H1 (cell line): ENCODE measurements at regions not wholly inside any gene's neighbourhood (a gene's known extent, or its start where the extent isn't known, plus 50 kb on each side); places are given as distances from the start of the nearest gene placed in this dataset.

Experiments
- CTCF ChIA-PET: fragments of 300-600 bp; sonication (Branson Sonifier 250); formaldehyde crosslinking; loops from one replicate; lab custom pipeline; 2021; ENCODE audit not compliant: partially characterized antibody; lab: Charles Lee
- POLR2A ChIA-PET: fragments of 300-600 bp; sonication (Branson Sonifier 250); formaldehyde crosslinking; loops from one replicate; lab custom pipeline; 2021; ENCODE audit warnings: inconsistent platforms; ENCODE audit not compliant: partially characterized antibody; lab: Charles Lee
- DNase-seq, 2 experiments: peaks; one replicate each; pipeline versions ENCODE4 v3.0.0 to v3.0.0-alpha.2; 2010 to 2022; ENCODE audit warnings: low spot score in 2 of 2, low read depth in 1 of 2, mixed read lengths in 1 of 2
- FAIRE-seq: peaks from 2 replicates; lab custom pipeline; 2011; peaks lifted over from hg19 to GRCh38; lab: Jason Lieb, UNC
- H2AFZ ChIP-seq: 2 replicates; pipeline ENCODE4 v1.8.1; 2012; ENCODE audit warnings: low read length, inconsistent platforms
- H2AK5ac ChIP-seq: 2 replicates; pipeline ENCODE4 v1.6.1; 2013; ENCODE audit warnings: low read depth, low read length
- H2BK120ac ChIP-seq: replicated peaks from 2 replicates; pipeline ENCODE3; 2013; ENCODE audit warnings: low read depth, low read length, inconsistent platforms
- H2BK12ac ChIP-seq: 2 replicates; pipeline ENCODE4 v1.6.1; 2013; ENCODE audit warnings: low read depth, low read length
- H2BK15ac ChIP-seq: 2 replicates; pipeline ENCODE4 v1.6.1; 2013; ENCODE audit warnings: low read length
- H2BK20ac ChIP-seq: 2 replicates; pipeline ENCODE4 v1.6.1; 2013; ENCODE audit warnings: low read length
- H2BK5ac ChIP-seq: 2 replicates; pipeline ENCODE4 v1.6.1; 2013; ENCODE audit warnings: low read depth, low read length
- H3K14ac ChIP-seq: 2 replicates; pipeline ENCODE4 v1.6.1; 2013; ENCODE audit warnings: inconsistent platforms; ENCODE audit not compliant: insufficient read length
- H3K18ac ChIP-seq: 2 replicates; pipeline ENCODE4 v1.6.1; 2013; ENCODE audit warnings: low read length; ENCODE audit errors: extremely low read depth
- H3K23ac ChIP-seq: 2 replicates; pipeline ENCODE4 v1.6.1; 2013; ENCODE audit warnings: inconsistent platforms; ENCODE audit not compliant: insufficient read length
- H3K23me2 ChIP-seq: 2 replicates; pipeline ENCODE4 v1.6.1; 2013; ENCODE audit warnings: low read depth, low read length
- H3K27ac ChIP-seq: 2 replicates; pipeline ENCODE4 v1.6.1; 2011; ENCODE audit warnings: low read depth, low read length, inconsistent platforms
- H3K27me3 ChIP-seq, 4 experiments: replicated peaks in 1 of 4; 1 replicate in 1 of 4; 2 replicates in 3 of 4; pipeline versions ENCODE4 v1.6.1 to v1.8.1; 2011 to 2013; ENCODE audit warnings: low read length in 3 of 4, mild to moderate bottlenecking in 3 of 4, inconsistent platforms in 2 of 4, mixed read lengths in 2 of 4, moderate library complexity in 1 of 4; ENCODE audit not compliant: control insufficient read depth in 3 of 4, insufficient read depth in 3 of 4; ENCODE audit errors: extremely low read depth in 1 of 4
- H3K36me3 ChIP-seq, 4 experiments: 2 replicates each; pipeline versions ENCODE4 v1.6.1 to v1.8.1; 2011 to 2013; ENCODE audit warnings: mild to moderate bottlenecking in 4 of 4, low read length in 3 of 4, moderate library complexity in 2 of 4, control low read depth in 1 of 4, inconsistent platforms in 1 of 4; ENCODE audit not compliant: insufficient read depth in 4 of 4, control insufficient read depth in 2 of 4
- H3K4ac ChIP-seq: replicated peaks from 2 replicates; pipeline ENCODE3; 2013; ENCODE audit warnings: low read length, low read depth, mixed read lengths, inconsistent platforms; ENCODE audit not compliant: insufficient read length
- H3K4me1 ChIP-seq, 4 experiments: replicated peaks in 1 of 4; 1 replicate in 1 of 4; 2 replicates in 3 of 4; pipeline versions ENCODE4 v1.6.1 to v1.8.1; 2011 to 2013; ENCODE audit warnings: low read length in 3 of 4, inconsistent platforms in 2 of 4, mixed read lengths in 1 of 4; ENCODE audit not compliant: insufficient read depth in 4 of 4, control insufficient read depth in 3 of 4
- H3K4me2 ChIP-seq, 2 experiments: 2 replicates each; pipeline versions ENCODE4 v1.6.1 to v1.8.1; 2011 to 2013; ENCODE audit warnings: low read depth in 2 of 2, low read length in 2 of 2, control low read depth in 1 of 2, inconsistent platforms in 1 of 2, mild to moderate bottlenecking in 1 of 2; ENCODE audit not compliant: insufficient read depth in 1 of 2
- H3K4me3 ChIP-seq, 4 experiments: fragments of 200-600, 300-600 bp in 1 of 4; sonication (generic), shearing (Covaris generic), sonication (Bioruptor Twin) in 1 of 4; 2 replicates each; pipeline versions ENCODE4 v1.5.1 to v1.8.1; 2011 to 2016; ENCODE audit warnings: low read length in 4 of 4, low read depth in 3 of 4, control low read depth in 2 of 4, inconsistent platforms in 2 of 4, mild to moderate bottlenecking in 2 of 4, mixed read lengths in 1 of 4, moderate library complexity in 1 of 4; ENCODE audit not compliant: insufficient read depth in 2 of 4; ENCODE audit errors: extremely low read depth in 1 of 4
- H3K56ac ChIP-seq: replicated peaks from 2 replicates; pipeline ENCODE3; 2013; ENCODE audit warnings: low read depth, mild to moderate bottlenecking, mixed read lengths, low read length, inconsistent platforms; ENCODE audit not compliant: insufficient read length
- H3K79me1 ChIP-seq: 2 replicates; pipeline ENCODE4 v1.6.1; 2013; ENCODE audit warnings: low read depth, low read length, control low read depth
- H3K79me2 ChIP-seq, 2 experiments: 2 replicates each; pipeline versions ENCODE4 v1.6.1 to v1.8.1; 2012 to 2013; ENCODE audit warnings: low read length in 2 of 2, mild to moderate bottlenecking in 2 of 2, inconsistent platforms in 1 of 2; ENCODE audit not compliant: insufficient read depth in 2 of 2, control insufficient read depth in 1 of 2
- H3K9ac ChIP-seq, 4 experiments: replicated peaks in 1 of 4; 1 replicate in 1 of 4; 2 replicates in 3 of 4; pipeline versions ENCODE4 v1.6.1 to v1.8.1; 2011 to 2013; ENCODE audit warnings: low read depth in 3 of 4, low read length in 3 of 4, control low read depth in 2 of 4, mild to moderate bottlenecking in 2 of 4, moderate library complexity in 2 of 4, inconsistent platforms in 1 of 4; ENCODE audit errors: extremely low read depth in 1 of 4
- H3K9me3 ChIP-seq, 2 experiments: 2 replicates each; pipeline versions ENCODE4 v1.6.1 to v1.8.1; 2012 to 2013; ENCODE audit warnings: mild to moderate bottlenecking in 2 of 2, moderate library complexity in 2 of 2, control low read depth in 1 of 2, inconsistent platforms in 1 of 2, low read depth in 1 of 2, low read length in 1 of 2, mixed read lengths in 1 of 2; ENCODE audit not compliant: insufficient read depth in 2 of 2
- H4K20me1 ChIP-seq, 2 experiments: replicated peaks in 1 of 2; 2 replicates each; pipeline versions ENCODE3 to v1.8.1; 2011 to 2013; ENCODE audit warnings: inconsistent platforms in 2 of 2, low read length in 2 of 2, mild to moderate bottlenecking in 1 of 2; ENCODE audit not compliant: insufficient read depth in 2 of 2, control insufficient read depth in 1 of 2
- H4K5ac ChIP-seq: 2 replicates; pipeline ENCODE4 v1.6.1; 2013; ENCODE audit warnings: low read length, low read depth, mixed read lengths, inconsistent platforms; ENCODE audit not compliant: insufficient read length
- H4K8ac ChIP-seq: 2 replicates; pipeline ENCODE4 v1.8.0; 2013; ENCODE audit warnings: mild to moderate bottlenecking, moderate library complexity, low read length, inconsistent platforms; ENCODE audit not compliant: insufficient read depth; ENCODE audit errors: extremely low read depth
- H4K91ac ChIP-seq: replicated peaks from 2 replicates; pipeline ENCODE3; 2013; ENCODE audit warnings: low read length, mixed read lengths, inconsistent platforms; ENCODE audit not compliant: insufficient read length
- JUN ChIP-seq: IDR thresholded peaks from 2 replicates; pipeline ENCODE4 v1.6.1; 2011; ENCODE audit warnings: low read depth, mild to moderate bottlenecking, improper control_type of control experiment, low read length
- KDM5A ChIP-seq: fragments of 200-600 bp; IDR thresholded peaks from 2 replicates; pipeline ENCODE4 v1.7.1; 2012; ENCODE audit warnings: mild to moderate bottlenecking, low read length, inconsistent platforms, mixed read lengths
- RAD21 ChIP-seq, 2 experiments: IDR thresholded peaks in 1 of 2; conservative IDR thresholded peaks in 1 of 2; 2 replicates each; pipeline ENCODE4 v1.6.1; 2011; ENCODE audit warnings: low read depth in 2 of 2, low read length in 2 of 2, improper control_type of control experiment in 1 of 2, inconsistent platforms in 1 of 2, mild to moderate bottlenecking in 1 of 2, moderate library complexity in 1 of 2
- SP1 ChIP-seq: IDR thresholded peaks from 2 replicates; pipeline ENCODE4 v1.6.1; 2011; ENCODE audit warnings: low read depth, low read length
- WGBS, 2 experiments: shearing (Covaris generic) in 1 of 2; methylation state at CpG; one replicate each; pipeline versions ENCODE4 v1.1.6 to v1.1.7; 2013 to 2015; ENCODE audit warnings: low lambda C conversion rate in 2 of 2, mixed read lengths in 2 of 2, inconsistent platforms in 1 of 2, low coverage in 1 of 2, missing lambda C conversion rate in 1 of 2; ENCODE audit not compliant: insufficient replicate concordance in 2 of 2, insufficient coverage in 1 of 2, insufficient read length in 1 of 2; ENCODE audit errors: extremely low coverage in 1 of 2, missing lambda C conversion rate in 1 of 2; 5-methylcytosine and 5-hydroxymethylcytosine counted together

DNA sequence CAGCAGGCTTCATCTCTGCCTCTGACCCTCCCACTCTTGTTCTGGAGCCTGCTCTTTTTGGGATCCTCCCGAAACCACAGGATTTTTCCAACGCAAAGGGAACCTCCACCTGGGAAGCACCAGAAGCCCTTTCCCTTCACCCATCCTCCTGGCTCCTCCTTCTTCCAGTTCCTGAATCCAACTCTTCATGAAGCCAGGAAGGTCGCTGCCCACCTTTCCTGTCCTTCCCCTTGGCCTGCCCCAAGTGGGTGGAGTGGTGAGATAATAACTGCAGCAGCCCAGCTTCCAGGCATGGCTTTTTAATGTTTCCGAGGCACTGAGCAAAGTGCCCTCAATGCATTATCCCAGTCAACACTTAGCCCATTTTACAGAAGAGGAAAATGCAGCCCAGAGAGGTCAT lies 70.8 kb upstream of the EEPD1 start:
- no peak overlapping the region for H3K14ac ChIP-seq
- DNase-seq (no peak), FAIRE-seq (no peak)
- H3K4me1 ChIP-seq: peaks cover 0 to 5% (median 0%) of the 10 kb centered on the region in 4 experiments; a peak in 2 of 7 replicates
- H3K18ac ChIP-seq: no peak overlapping the region
- H3K4ac ChIP-seq: no peak overlapping the region
- H2BK12ac ChIP-seq: no peak overlapping the region
- no peaks in the 10 kb centered on the region for H3K79me2 ChIP-seq
- no peak overlapping the region for H3K9ac ChIP-seq
- no peaks in the 10 kb centered on the region for H3K9me3 ChIP-seq
- no peak overlapping the region for H4K8ac ChIP-seq
- no peaks in the 10 kb centered on the region for H4K20me1 ChIP-seq
- no peak overlapping the region for H3K27ac ChIP-seq
- H2AK5ac ChIP-seq: no peak overlapping the region
- 73% methylated on average over 4 of the region's 4 CpGs; no CpG with 5 or more reads in 1 of the 2 experiments for WGBS, 2 experiments
- ChIA-PET CTCF (interaction anchor here (0.6 to 2.8 kb wide), 11 partner anchors 19 to 202 kb away, joined by 3 to 13 read pairs (median 3); no protein-coding TSS in a partner anchor), POLR2A (no interaction called here)
- H3K56ac ChIP-seq: no peak overlapping the region
- H2BK15ac ChIP-seq: no peak overlapping the region
- no peak overlapping the region for H3K4me3 ChIP-seq
- H3K27me3 ChIP-seq: no peaks in the 10 kb centered on the region; a peak in 2 of 7 replicates
- no peak overlapping the region for H2AFZ ChIP-seq
- no peak overlapping the region for H4K5ac ChIP-seq
- H2BK5ac ChIP-seq: no peak overlapping the region
- no peak overlapping the region for H4K91ac ChIP-seq
- H3K36me3 ChIP-seq: no peaks in the 10 kb centered on the region
- H3K23ac ChIP-seq: no peak overlapping the region
- H3K23me2 ChIP-seq: no peaks in the 10 kb centered on the region
- no peak overlapping the region for H2BK20ac ChIP-seq
- H3K79me1 ChIP-seq: no peaks in the 10 kb centered on the region
- H2BK120ac ChIP-seq: no peak overlapping the region
- H3K4me2 ChIP-seq: no peak overlapping the region
- TF ChIP-seq RAD21 (IDR thresholded peaks at IDR 0.05 in 1 of 2, conservative IDR thresholded peaks at IDR 0.05 in 1 of 2; ENCODE audit: low read depth in 2 of 2, low read length in 2 of 2) (no peak), JUN (no peak), SP1 (no peak), KDM5A (no peak)
